IMR-90 (cell line): ENCODE measurements at regions not wholly inside any gene's neighbourhood (a gene's known extent, or its start where the extent isn't known, plus 50 kb on each side); places are given as distances from the start of the nearest gene placed in this dataset.

ENCODE experiments used
- FOS ChIP-seq: fragments of 150-350 bp; IDR thresholded peaks from 2 replicates; pipeline ENCODE4 v1.6.1; 2016; ENCODE audit warnings: low read depth, low read length
- MAZ ChIP-seq: IDR thresholded peaks from 2 replicates; pipeline ENCODE4 v1.6.1; 2012; ENCODE audit warnings: low read depth, mild to moderate bottlenecking, low read length, improper control_type of control experiment, moderate library complexity, borderline replicate concordance
- POLR2A ChIP-seq: IDR thresholded peaks from 2 replicates; pipeline ENCODE4 v1.6.1; 2012; ENCODE audit warnings: mild to moderate bottlenecking, low read depth, low read length
- RAD21 ChIP-seq: IDR thresholded peaks from 2 replicates; pipeline ENCODE4 v1.6.1; 2012; ENCODE audit warnings: low read length, improper control_type of control experiment
- SMC3 ChIP-seq: fragments of 150-350 bp; IDR thresholded peaks from 2 replicates; pipeline ENCODE4 v1.6.1; 2016; ENCODE audit warnings: low read depth, mild to moderate bottlenecking, antibody characterized with exemption, low read length, moderate library complexity
- USF2 ChIP-seq: fragments of 150-350 bp; IDR thresholded peaks from 2 replicates; pipeline ENCODE4 v1.6.1; 2017; ENCODE audit warnings: mild to moderate bottlenecking, antibody characterized with exemption, low read length, low read depth
- TF ChIP-seq, protein P1 (sequence below): conservative IDR thresholded peaks from 2 replicates; pipeline ENCODE4 v1.5.1; 2012; ENCODE audit warnings: mild to moderate bottlenecking, low read depth, low read length, improper control_type of control experiment

- no peak for TF ChIP-seq FOS
- TF ChIP-seq, protein P1, sequence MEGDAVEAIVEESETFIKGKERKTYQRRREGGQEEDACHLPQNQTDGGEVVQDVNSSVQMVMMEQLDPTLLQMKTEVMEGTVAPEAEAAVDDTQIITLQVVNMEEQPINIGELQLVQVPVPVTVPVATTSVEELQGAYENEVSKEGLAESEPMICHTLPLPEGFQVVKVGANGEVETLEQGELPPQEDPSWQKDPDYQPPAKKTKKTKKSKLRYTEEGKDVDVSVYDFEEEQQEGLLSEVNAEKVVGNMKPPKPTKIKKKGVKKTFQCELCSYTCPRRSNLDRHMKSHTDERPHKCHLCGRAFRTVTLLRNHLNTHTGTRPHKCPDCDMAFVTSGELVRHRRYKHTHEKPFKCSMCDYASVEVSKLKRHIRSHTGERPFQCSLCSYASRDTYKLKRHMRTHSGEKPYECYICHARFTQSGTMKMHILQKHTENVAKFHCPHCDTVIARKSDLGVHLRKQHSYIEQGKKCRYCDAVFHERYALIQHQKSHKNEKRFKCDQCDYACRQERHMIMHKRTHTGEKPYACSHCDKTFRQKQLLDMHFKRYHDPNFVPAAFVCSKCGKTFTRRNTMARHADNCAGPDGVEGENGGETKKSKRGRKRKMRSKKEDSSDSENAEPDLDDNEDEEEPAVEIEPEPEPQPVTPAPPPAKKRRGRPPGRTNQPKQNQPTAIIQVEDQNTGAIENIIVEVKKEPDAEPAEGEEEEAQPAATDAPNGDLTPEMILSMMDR: no peak
- no peak for TF ChIP-seq POLR2A
- TF ChIP-seq USF2: no peak
- TF ChIP-seq SMC3: no peak
- no peak for TF ChIP-seq MAZ
- no peak for TF ChIP-seq RAD21
These were observed 1224.2 kb upstream of the GJE1 start for GRCh38 chr6:140908505-140908904.
